Keratinocyte (primary cell): ENCODE measurements at regions not wholly inside any gene's neighbourhood (a gene's known extent, or its start where the extent isn't known, plus 50 kb on each side); places are given as distances from the start of the nearest gene placed in this dataset.
"Not testable (repeated sequence)": the region's sequence is repeated elsewhere in the genome, so short reads cannot be mapped to it uniquely, and the experiment has no call there.

Source experiments
- DNase-seq: peaks from one replicate; pipeline ENCODE4 v3.0.0-alpha.2; 2011; ENCODE audit warnings: low read depth, missing footprints, low spot score
- FAIRE-seq: peaks from 2 replicates; lab custom pipeline; 2011; peaks lifted over from hg19 to GRCh38; lab: Jason Lieb, UNC
- H2AFZ ChIP-seq: 2 replicates; pipeline ENCODE4 v1.6.0; 2012; ENCODE audit warnings: low read length, control low read depth, inconsistent platforms; ENCODE audit not compliant: control insufficient read depth
- H3K27ac ChIP-seq: 2 replicates; pipeline ENCODE4 v1.5.1; 2011; ENCODE audit warnings: low read length; ENCODE audit not compliant: control insufficient read depth, insufficient read depth
- H3K27me3 ChIP-seq: 3 replicates; pipeline ENCODE4 v1.6.0; 2011; ENCODE audit warnings: low read length; ENCODE audit not compliant: control insufficient read depth, insufficient read depth; ENCODE audit errors: extremely low read depth
- H3K36me3 ChIP-seq, 2 experiments: 2 replicates in 1 of 2; 3 replicates in 1 of 2; pipeline ENCODE4 v1.5.1; 2011; ENCODE audit warnings: low read length in 2 of 2, mild to moderate bottlenecking in 1 of 2; ENCODE audit not compliant: control insufficient read depth in 2 of 2, insufficient read depth in 2 of 2; ENCODE audit errors: extremely low read depth in 1 of 2
- H3K4me1 ChIP-seq: 3 replicates; pipeline ENCODE4 v1.5.1; 2011; ENCODE audit warnings: low read length; ENCODE audit not compliant: control insufficient read depth, insufficient read depth; ENCODE audit errors: extremely low read depth
- H3K4me2 ChIP-seq: 3 replicates; pipeline ENCODE4 v1.6.0; 2011; ENCODE audit warnings: low read depth, low read length; ENCODE audit not compliant: control insufficient read depth, insufficient read depth; ENCODE audit errors: extremely low read depth
- H3K4me3 ChIP-seq, 3 experiments: fragments of 200-600 bp in 1 of 3; sonication (generic) in 1 of 3; 2 replicates in 2 of 3; 3 replicates in 1 of 3; pipeline ENCODE4 v1.5.1; 2011 to 2016; ENCODE audit warnings: low read length in 3 of 3, mild to moderate bottlenecking in 3 of 3, control low read depth in 2 of 3, inconsistent platforms in 1 of 3, low read depth in 1 of 3, mixed read lengths in 1 of 3, mixed run types in 1 of 3, moderate library complexity in 1 of 3; ENCODE audit not compliant: control insufficient read depth in 2 of 3, insufficient read depth in 2 of 3; ENCODE audit errors: extremely low read depth in 1 of 3
- H3K79me2 ChIP-seq: 2 replicates; pipeline ENCODE4 v1.6.0; 2012; ENCODE audit warnings: low read length; ENCODE audit not compliant: control insufficient read depth, insufficient read depth
- H3K9ac ChIP-seq: 3 replicates; pipeline ENCODE4 v1.6.0; 2011; ENCODE audit warnings: low read length; ENCODE audit not compliant: control insufficient read depth, insufficient read depth; ENCODE audit errors: extremely low read depth
- H3K9me1 ChIP-seq: 3 replicates; pipeline ENCODE4 v1.6.0; 2011; ENCODE audit warnings: low read length; ENCODE audit not compliant: control insufficient read depth, insufficient read depth; ENCODE audit errors: extremely low read depth
- H3K9me3 ChIP-seq: 2 replicates; pipeline ENCODE4 v1.5.1; 2012; ENCODE audit warnings: low read depth, low read length; ENCODE audit not compliant: control insufficient read depth
- H4K20me1 ChIP-seq: 3 replicates; pipeline ENCODE4 v1.6.0; 2011; ENCODE audit warnings: low read length; ENCODE audit not compliant: control insufficient read depth, insufficient read depth; ENCODE audit errors: extremely low read depth
- EZH2 ChIP-seq: IDR thresholded peaks from one replicate; pipeline ENCODE4 v1.6.1; 2012; ENCODE audit warnings: inconsistent platforms, mild to moderate bottlenecking, low read length, moderate library complexity
- dilution Hi-C: fragments of 300-500 bp; cut with MboI; formaldehyde crosslinking; loops from one replicate; pipeline ENCODE4 v1.7.0; 2020; ENCODE audit warnings: low sequenced_read_pairs; ENCODE audit not compliant: extremely low pct_ligation_motif_present
- TF ChIP-seq, protein P1 (sequence below), 3 experiments: IDR thresholded peaks in 1 of 3; conservative IDR thresholded peaks in 1 of 3; optimal IDR thresholded peaks in 1 of 3; 2 replicates in 2 of 3; 3 replicates in 1 of 3; pipeline versions ENCODE3 to v1.5.1; 2011; ENCODE audit warnings: low read length in 3 of 3, mild to moderate bottlenecking in 3 of 3, moderate library complexity in 2 of 3, control low read depth in 1 of 3, inconsistent platforms in 1 of 3; ENCODE audit not compliant: insufficient read depth in 2 of 3; ENCODE audit errors: extremely low read depth in 1 of 3

DNA sequence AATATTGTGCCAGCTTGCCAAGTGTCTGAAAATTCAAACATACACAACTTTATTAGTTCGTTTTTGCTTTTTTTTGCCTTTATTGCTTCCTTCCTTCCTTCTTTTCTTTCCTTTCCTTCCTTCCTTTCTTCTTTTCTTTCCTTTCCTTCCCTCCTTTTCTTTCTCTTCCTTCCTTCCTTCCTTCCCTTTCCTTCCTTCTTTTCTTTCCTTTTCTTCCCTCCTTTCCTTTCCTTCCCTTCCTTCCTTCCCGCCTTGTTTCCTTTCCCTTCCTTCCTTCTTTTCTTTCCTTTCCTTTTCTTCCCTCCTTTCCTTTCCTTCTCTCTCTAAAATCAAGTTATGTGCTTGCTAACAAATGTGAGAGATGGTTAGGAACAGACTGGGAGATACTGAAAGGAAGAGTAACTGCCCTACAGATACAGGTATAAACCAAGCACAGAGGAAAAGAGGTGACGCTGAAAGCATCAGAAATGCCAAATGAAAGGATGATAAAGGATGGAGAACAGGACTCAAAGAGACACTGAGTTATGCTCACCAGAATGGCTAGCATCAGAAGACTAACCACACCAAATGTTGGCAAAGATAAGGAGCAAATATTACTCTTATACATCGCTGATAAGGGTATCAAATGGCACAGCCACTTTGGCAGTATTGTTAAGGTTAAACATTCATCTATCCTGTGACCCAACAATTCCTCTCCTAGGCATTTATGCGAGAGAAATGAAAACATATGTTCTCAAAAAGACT is 151.6 kb downstream of the MREG start:
- Histone ChIP-seq H4K20me1 (no peaks in the 10 kb centered on the region), H3K36me3 (no peaks in the 10 kb centered on the region), H3K9ac (no peak overlapping the region), H3K4me1 (no peaks in the 10 kb centered on the region), H3K27me3 (no peaks in the 10 kb centered on the region), H3K27ac (no peak overlapping the region), H3K4me3 (no peak overlapping the region), H3K9me1 (no peaks in the 10 kb centered on the region), H3K4me2 (no peak overlapping the region), H3K79me2 (no peaks in the 10 kb centered on the region), H2AFZ (no peak overlapping the region), H3K9me3 (no peaks in the 10 kb centered on the region)
- no peak for DNase-seq
- FAIRE-seq: no peak
- dilution Hi-C loops: no loop called here
- TF ChIP-seq, protein P1, sequence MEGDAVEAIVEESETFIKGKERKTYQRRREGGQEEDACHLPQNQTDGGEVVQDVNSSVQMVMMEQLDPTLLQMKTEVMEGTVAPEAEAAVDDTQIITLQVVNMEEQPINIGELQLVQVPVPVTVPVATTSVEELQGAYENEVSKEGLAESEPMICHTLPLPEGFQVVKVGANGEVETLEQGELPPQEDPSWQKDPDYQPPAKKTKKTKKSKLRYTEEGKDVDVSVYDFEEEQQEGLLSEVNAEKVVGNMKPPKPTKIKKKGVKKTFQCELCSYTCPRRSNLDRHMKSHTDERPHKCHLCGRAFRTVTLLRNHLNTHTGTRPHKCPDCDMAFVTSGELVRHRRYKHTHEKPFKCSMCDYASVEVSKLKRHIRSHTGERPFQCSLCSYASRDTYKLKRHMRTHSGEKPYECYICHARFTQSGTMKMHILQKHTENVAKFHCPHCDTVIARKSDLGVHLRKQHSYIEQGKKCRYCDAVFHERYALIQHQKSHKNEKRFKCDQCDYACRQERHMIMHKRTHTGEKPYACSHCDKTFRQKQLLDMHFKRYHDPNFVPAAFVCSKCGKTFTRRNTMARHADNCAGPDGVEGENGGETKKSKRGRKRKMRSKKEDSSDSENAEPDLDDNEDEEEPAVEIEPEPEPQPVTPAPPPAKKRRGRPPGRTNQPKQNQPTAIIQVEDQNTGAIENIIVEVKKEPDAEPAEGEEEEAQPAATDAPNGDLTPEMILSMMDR (optimal IDR thresholded peaks at IDR 0.05 in 1 of 3, IDR thresholded peaks at IDR 0.05 in 1 of 3, conservative IDR thresholded peaks at IDR 0.05 in 1 of 3; ENCODE audit: extremely low read depth in 1 of 3, insufficient read depth in 2 of 3, low read length in 3 of 3): no peak
- TF ChIP-seq EZH2: no peak

DNA sequence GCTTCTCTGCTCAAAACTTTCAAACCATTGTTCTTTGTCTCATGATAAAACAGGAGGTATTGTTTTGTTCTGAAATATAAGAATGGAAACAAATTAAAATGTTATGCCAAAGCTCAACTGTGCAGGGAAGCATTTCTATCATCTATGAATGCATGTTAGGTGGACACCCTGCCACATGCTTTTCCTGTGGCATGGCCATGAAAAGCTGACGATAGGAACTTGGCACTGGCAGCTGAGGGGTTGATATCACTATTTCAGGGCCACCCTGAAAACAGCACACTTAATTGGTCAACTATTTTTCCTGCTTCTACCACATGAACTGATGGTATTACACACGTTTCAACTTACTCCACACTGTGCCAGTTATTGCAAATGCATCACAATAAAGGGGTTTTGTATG is 157.3 kb downstream of the MREG start:
- dilution Hi-C loops: no loop called here
- Histone ChIP-seq H4K20me1 (no peaks in the 10 kb centered on the region), H3K36me3 (no peaks in the 10 kb centered on the region), H3K9me1 (no peaks in the 10 kb centered on the region), H3K4me1 (peaks cover under 1% of the 10 kb centered on the region), H3K27ac (no peak overlapping the region), H2AFZ (no peak overlapping the region), H3K9me3 (no peaks in the 10 kb centered on the region), H3K9ac (no peak overlapping the region), H3K4me3 (no peak overlapping the region), H3K27me3 (no peaks in the 10 kb centered on the region), H3K79me2 (no peaks in the 10 kb centered on the region), H3K4me2 (no peak overlapping the region)
- no peak for DNase-seq
- TF ChIP-seq, protein P1 (optimal IDR thresholded peaks at IDR 0.05 in 1 of 3, IDR thresholded peaks at IDR 0.05 in 1 of 3, conservative IDR thresholded peaks at IDR 0.05 in 1 of 3; ENCODE audit: extremely low read depth in 1 of 3, insufficient read depth in 2 of 3, low read length in 3 of 3): no peak
- TF ChIP-seq EZH2: no peak
- no peak for FAIRE-seq

DNA sequence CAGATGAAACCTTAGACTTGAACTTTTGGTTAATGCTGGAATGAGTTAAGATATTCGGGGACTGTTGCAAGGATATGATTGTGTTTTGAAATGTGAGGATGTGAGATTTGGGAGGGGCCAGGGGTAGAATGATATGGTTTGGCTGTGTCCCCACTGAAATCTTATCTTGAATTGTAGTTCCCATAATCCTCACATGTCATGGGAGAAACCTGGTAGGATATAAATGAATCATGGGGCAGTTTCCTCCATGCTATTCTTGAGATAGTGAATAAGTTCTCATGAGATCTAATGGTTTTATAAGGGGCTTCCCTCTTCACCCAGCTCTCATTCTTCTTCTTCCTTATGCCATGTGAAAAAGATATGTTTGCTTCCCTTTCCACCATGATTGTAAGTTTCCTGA is 158.0 kb downstream of the MREG start:
- H3K4me3 ChIP-seq, H3K9me3 ChIP-seq, H2AFZ ChIP-seq, H3K9me1 ChIP-seq, H3K27ac ChIP-seq, DNase-seq, H4K20me1 ChIP-seq, FAIRE-seq, dilution Hi-C loops, H3K36me3 ChIP-seq, H3K9ac ChIP-seq, H3K4me2 ChIP-seq, H3K79me2 ChIP-seq, H3K27me3 ChIP-seq, H3K4me1 ChIP-seq: not testable (repeated sequence)
